Sciatic nerve (tissue), 2 donors: ENCODE measurements at regions not wholly inside any gene's neighbourhood (a gene's known extent, or its start where the extent isn't known, plus 50 kb on each side); places are given as distances from the start of the nearest gene placed in this dataset.
A peak's percentile ranks its signal among the peaks of the same experiment; 100 is the strongest.
"Not testable (repeated sequence)": the region's sequence is repeated elsewhere in the genome, so short reads cannot be mapped to it uniquely, and the experiment has no call there.

Experiments used
- ATAC-seq: fragments of 200-7000 bp; cut with Tn5 transposase; one replicate; pipeline ENCODE4 v1.9.1; 2020; ENCODE audit warnings: mild to moderate bottlenecking, moderate library complexity
- DNase-seq: peaks from one replicate; pipeline ENCODE4 v3.0.0-alpha.2; 2020; ENCODE audit warnings: low spot score
- intact Hi-C: fragments of 100-400 bp; cut with DNase I; formaldehyde crosslinking; loops from one replicate; pipeline ENCODE4 v1.14.2; 2022
- donor health status: DM: no; HTN: no; CAD: no.
- donor health status: DM: no; HTN: no; CAD: no.

DNA sequence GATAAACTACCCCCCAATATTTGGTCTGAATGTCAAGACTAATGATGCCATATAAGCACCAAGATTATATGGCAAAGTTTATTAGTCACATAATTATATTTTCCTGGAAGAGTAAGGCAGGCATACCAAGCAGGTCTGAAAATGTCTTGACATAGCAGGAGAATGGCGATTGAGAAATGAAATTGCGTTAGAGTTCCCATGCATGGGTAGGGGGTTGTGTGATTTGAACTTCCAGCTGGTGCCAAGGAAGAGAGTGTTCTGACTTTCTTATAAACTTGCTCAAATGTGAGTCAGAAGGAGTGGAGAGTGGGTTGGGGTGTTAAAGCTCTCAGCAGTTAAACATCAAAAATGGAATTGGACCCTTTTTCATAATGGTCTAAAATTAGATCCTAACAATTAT lies 1200.6 kb upstream of the ACO1 start:
- DNase-seq (no peak), ATAC-seq (no peak)
- intact Hi-C loops: no loop called here

GRCh38 chr9:31185831-31186230 lies 1198.6 kb upstream of the ACO1 start:
- intact Hi-C loops: no loop called here
- ATAC-seq (no peak), DNase-seq (no peak)

DNA sequence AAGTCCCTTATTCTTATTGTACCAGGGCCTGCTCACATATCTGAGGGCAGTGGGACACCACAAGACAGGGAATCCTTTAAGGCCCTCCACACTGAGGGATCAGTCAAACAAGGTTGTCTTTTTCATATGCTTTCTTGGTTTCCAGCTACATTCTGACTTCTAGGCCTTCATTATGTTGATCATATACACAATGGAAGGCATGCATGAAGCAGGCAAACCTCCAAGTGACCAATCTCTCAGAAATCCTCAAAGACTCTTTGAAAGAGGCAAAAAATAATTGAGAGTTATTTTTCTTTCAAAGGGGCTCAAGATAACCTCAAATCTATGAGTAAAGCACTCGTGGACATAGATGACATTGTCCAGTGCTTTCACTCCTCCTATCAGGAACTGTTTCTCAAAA lies 1195.9 kb upstream of the ACO1 start:
- intact Hi-C loops: no loop called here
- ATAC-seq (no peak), DNase-seq (no peak)

DNA sequence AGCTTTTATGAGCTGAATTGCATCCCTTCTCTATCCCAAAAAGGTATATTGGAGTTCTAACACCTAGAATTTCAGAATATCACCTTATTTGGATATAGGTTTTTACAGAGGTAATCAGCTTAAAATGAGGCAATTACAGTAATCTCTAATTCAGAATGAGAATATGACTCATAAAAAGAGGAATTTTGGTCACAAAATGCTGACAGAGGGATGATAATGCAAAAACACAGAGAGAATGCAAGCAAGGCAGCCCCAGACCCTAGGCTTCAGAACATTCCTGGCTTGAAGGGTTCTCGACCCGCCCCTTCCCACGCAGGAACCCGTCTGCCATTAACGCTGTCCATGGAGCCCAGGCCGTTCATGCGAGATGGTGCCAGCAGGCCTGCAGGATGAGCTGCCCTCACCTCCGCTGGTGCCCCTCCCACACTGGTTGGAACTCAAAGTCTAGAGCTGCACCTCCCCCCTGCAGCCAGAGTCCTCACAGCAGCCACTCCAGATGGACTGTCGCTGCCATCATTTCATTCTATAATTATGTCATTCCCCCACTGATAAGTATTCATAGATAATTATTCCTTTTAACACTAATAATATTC lies 1173.4 kb upstream of the ACO1 start:
- ATAC-seq: no peak
- intact Hi-C loops: no loop called here
- DNase-seq: peak; percentile 49

GRCh38 chr9:31229976-31230375 lies 1154.5 kb upstream of the ACO1 start:
- DNase-seq, ATAC-seq, intact Hi-C loops: not testable (repeated sequence)

GRCh38 chr9:31232485-31232884 lies 1152.0 kb upstream of the ACO1 start:
- ATAC-seq (no peak), DNase-seq (no peak)
- intact Hi-C loops: no loop called here

GRCh38 chr9:31236344-31236743 lies 1148.1 kb upstream of the ACO1 start:
- no peak for ATAC-seq
- no peak for DNase-seq
- intact Hi-C loops: no loop called here

DNA sequence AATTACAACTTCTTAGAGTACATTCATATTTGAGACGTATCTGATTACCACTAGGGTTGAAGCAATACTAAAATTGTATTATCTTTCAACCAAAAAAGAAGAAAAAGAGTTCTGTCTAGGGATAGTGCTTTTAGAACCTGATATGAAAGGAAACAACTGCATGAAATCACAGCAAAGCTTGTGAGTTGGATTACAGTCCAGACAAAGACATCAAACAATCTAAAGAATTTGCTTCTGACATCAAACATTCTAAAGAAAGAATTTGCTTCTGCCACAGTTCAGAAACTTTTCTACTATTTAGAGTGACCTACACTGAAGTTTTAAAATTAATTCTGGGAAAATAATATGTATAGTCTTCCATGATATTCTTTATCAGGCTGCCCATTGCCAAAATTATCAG lies 1141.1 kb upstream of the ACO1 start:
- DNase-seq (no peak), ATAC-seq (no peak)
- intact Hi-C loops: no loop called here

- ATAC-seq: no peak
- intact Hi-C loops: no loop called here
- DNase-seq: no peak
Measured at GRCh38 chr9:31248156-31248555, 1136.3 kb upstream of the ACO1 start.

GRCh38 chr9:31251386-31251785 lies 1133.1 kb upstream of the ACO1 start:
- DNase-seq: no peak
- intact Hi-C loops: no loop called here
- ATAC-seq: no peak

GRCh38 chr9:31253800-31254762 lies 1130.4 kb upstream of the ACO1 start:
- DNase-seq (no peak), ATAC-seq (no peak)
- intact Hi-C loops: no loop called here

GRCh38 chr9:31255211-31255610 lies 1129.2 kb upstream of the ACO1 start:
- DNase-seq (no peak), ATAC-seq (no peak)
- intact Hi-C loops: no loop called here

- intact Hi-C loops: no loop called here
- no peak for DNase-seq
- ATAC-seq: no peak
Measured at GRCh38 chr9:31259824-31260223, 1124.6 kb upstream of the ACO1 start.

DNA sequence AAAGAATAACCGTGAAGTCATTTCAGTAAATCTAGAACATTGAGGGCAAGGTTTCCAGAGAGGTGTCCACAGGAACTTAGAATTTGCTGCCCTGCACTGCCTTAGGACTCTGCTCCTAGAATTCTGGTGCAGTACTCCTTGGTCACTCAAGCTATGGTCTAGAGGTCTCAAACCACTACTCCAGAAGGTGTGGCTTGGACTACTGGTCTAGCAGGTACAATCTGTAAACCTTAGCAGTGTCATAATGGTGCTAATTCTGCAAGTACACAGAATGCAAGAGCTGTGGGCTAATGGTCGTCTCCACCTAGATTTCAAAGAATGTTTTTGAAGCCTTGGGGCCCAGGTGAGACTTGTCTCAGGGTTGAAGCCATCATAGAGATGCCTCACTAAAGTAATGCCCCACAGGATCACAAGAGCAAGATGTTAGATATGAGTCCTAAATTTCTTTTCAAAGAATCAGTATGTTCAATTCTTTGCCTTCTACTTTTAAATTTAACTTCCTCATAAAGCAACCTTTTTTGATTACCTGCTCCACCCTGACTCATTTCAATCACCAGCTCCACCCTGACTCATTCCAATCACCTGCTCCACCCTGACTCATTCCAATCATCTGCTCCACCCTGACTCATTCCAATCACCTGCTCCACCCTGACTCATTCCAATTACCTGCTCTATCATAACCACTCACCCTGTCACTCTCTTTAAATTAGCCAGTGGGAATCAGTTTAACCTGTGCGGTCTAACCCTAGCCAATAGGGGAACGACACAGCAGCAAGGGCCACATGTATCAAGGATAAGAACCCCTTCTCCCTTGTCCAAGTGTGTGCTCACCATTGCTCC lies 1111.8 kb upstream of the ACO1 start:
- ATAC-seq (no peak), DNase-seq (no peak)
- intact Hi-C loops: no loop called here

- intact Hi-C loops: no loop called here
- DNase-seq (no peak), ATAC-seq (no peak)
Measured at GRCh38 chr9:31275419-31275818, 1109.0 kb upstream of the ACO1 start.

DNA sequence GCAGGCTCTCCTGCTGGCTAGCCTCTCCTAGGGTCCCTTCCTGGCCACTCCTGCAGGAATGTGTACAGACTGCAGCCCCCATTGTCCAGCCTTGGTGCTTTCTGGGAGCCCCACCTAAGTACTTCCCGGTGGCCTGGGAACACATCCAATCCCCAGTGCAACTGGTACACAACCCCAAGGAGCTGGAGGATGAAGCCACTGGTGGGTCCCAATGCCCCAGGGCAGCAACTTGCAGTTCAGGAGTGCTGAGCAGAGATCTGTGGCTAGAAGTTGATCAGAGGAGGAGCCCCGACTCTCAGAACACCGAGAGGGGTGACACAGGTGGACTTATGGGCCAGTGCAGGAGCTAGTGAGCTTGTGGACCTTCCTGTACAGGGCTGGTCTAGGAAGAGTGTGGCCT lies 1093.7 kb upstream of the ACO1 start:
- ATAC-seq (peak; percentile 32), DNase-seq (no peak)
- intact Hi-C loops: no loop called here

GRCh38 chr9:31302620-31303418 lies 1081.6 kb upstream of the ACO1 start:
- ATAC-seq (no peak), DNase-seq (no peak)
- intact Hi-C loops: no loop called here

GRCh38 chr9:31304576-31304975 lies 1079.9 kb upstream of the ACO1 start:
- intact Hi-C loops: no loop called here
- ATAC-seq (no peak), DNase-seq (no peak)

GRCh38 chr9:31314241-31314640 lies 1070.2 kb upstream of the ACO1 start:
- DNase-seq: no peak
- intact Hi-C loops: no loop called here
- ATAC-seq: no peak
